Inferior parietal cortex (tissue), 1 donor: ENCODE measurements at regions not wholly inside any gene's neighbourhood (a gene's known extent, or its start where the extent isn't known, plus 50 kb on each side); places are given as distances from the start of the nearest gene placed in this dataset.
"Not testable (repeated sequence)": the region's sequence is repeated elsewhere in the genome, so short reads cannot be mapped to it uniquely, and the experiment has no call there.

Experiments used
- DNase-seq: peaks from one replicate; pipeline ENCODE4 v3.0.0-alpha.2; 2016; ENCODE audit errors: extremely low spot score

- not testable (repeated sequence) for DNase-seq
These were observed 51.1 kb downstream of the NBPF8 start for GRCh38 chr1:120465900-120466299.

- DNase-seq, result not testable (repeated sequence)
These were observed 62.8 kb downstream of the NBPF8 start for GRCh38 chr1:120477663-120478062.

GRCh38 chr1:120478400-120478799 lies 63.6 kb downstream of the NBPF8 start:
- not testable (repeated sequence) for DNase-seq

- DNase-seq, result not testable (repeated sequence)
These were observed 72.7 kb downstream of the NBPF8 start for GRCh38 chr1:120487542-120487941.

- not testable (repeated sequence) for DNase-seq
These were observed 74.4 kb downstream of the NBPF8 start for GRCh38 chr1:120489217-120489616.

- DNase-seq, result not testable (repeated sequence)
These were observed 82.3 kb downstream of the NBPF8 start for GRCh38 chr1:120497145-120497544.

- not testable (repeated sequence) for DNase-seq
These were observed 88.4 kb downstream of the NBPF8 start for GRCh38 chr1:120503284-120503683.

GRCh38 chr1:120506352-120506751 lies 91.5 kb downstream of the NBPF8 start:
- not testable (repeated sequence) for DNase-seq

GRCh38 chr1:120508351-120508750 lies 93.5 kb downstream of the NBPF8 start:
- not testable (repeated sequence) for DNase-seq

- not testable (repeated sequence) for DNase-seq
These were observed 94.4 kb downstream of the NBPF8 start for GRCh38 chr1:120509258-120509657.

GRCh38 chr1:120513099-120513498 lies 98.3 kb downstream of the NBPF8 start:
- DNase-seq, result not testable (repeated sequence)

GRCh38 chr1:120513531-120513930 lies 98.7 kb downstream of the NBPF8 start:
- not testable (repeated sequence) for DNase-seq

GRCh38 chr1:120519196-120519595 lies 104.4 kb downstream of the NBPF8 start:
- not testable (repeated sequence) for DNase-seq

GRCh38 chr1:120524416-120524815 lies 109.6 kb downstream of the NBPF8 start:
- DNase-seq, result not testable (repeated sequence)

- DNase-seq, result not testable (repeated sequence)
These were observed 110.6 kb downstream of the NBPF8 start for GRCh38 chr1:120525386-120525785.

GRCh38 chr1:120529475-120530089 lies 114.7 kb downstream of the NBPF8 start:
- not testable (repeated sequence) for DNase-seq

- DNase-seq, result not testable (repeated sequence)
These were observed 116.6 kb downstream of the NBPF8 start for GRCh38 chr1:120531455-120531854.

- DNase-seq, result not testable (repeated sequence)
These were observed 119.7 kb downstream of the NBPF8 start for GRCh38 chr1:120534361-120535047.

GRCh38 chr1:120535052-120535451 lies 120.2 kb downstream of the NBPF8 start:
- not testable (repeated sequence) for DNase-seq

- DNase-seq, result not testable (repeated sequence)
These were observed 126.6 kb downstream of the NBPF8 start for GRCh38 chr1:120541394-120541793.

GRCh38 chr1:120542365-120542764 lies 127.5 kb downstream of the NBPF8 start:
- DNase-seq, result not testable (repeated sequence)

- not testable (repeated sequence) for DNase-seq
These were observed 128.1 kb downstream of the NBPF8 start for GRCh38 chr1:120542940-120543339.

GRCh38 chr1:120544434-120544833 lies 129.6 kb downstream of the NBPF8 start:
- DNase-seq, result not testable (repeated sequence)
